PFSK-1 (cell line): ENCODE measurements at regions not wholly inside any gene's neighbourhood (a gene's known extent, or its start where the extent isn't known, plus 50 kb on each side); places are given as distances from the start of the nearest gene placed in this dataset.

ENCODE experiments used
- POLR2AphosphoS5 ChIP-seq: IDR thresholded peaks from 2 replicates; pipeline ENCODE4 v1.6.1; 2012; ENCODE audit warnings: low read depth, mild to moderate bottlenecking, control low read depth, low read length, moderate library complexity
- REST ChIP-seq, 2 experiments: IDR thresholded peaks; 2 replicates each; pipeline versions ENCODE4 v1.6.1 to v1.8.0; 2011 to 2012; ENCODE audit warnings: low read depth in 2 of 2, low read length in 2 of 2, control low read depth in 1 of 2, inconsistent platforms in 1 of 2, mild to moderate bottlenecking in 1 of 2, moderate library complexity in 1 of 2; ENCODE audit not compliant: insufficient read depth in 1 of 2
- SIN3A ChIP-seq: IDR thresholded peaks from 2 replicates; pipeline ENCODE4 v1.6.1; 2012; ENCODE audit warnings: mild to moderate bottlenecking, low read length, moderate library complexity, borderline replicate concordance; ENCODE audit not compliant: insufficient read depth
- TAF1 ChIP-seq: IDR thresholded peaks from 2 replicates; pipeline ENCODE4 v1.6.1; 2012; ENCODE audit warnings: low read length, control low read depth, borderline replicate concordance; ENCODE audit not compliant: insufficient read depth

GRCh38 chr10:107913317-107914294, 749.1 kb upstream of the SORCS1 start:
- TF ChIP-seq REST (IDR thresholded peaks at IDR 0.05; ENCODE audit: insufficient read depth in 1 of 2, low read depth in 2 of 2, low read length in 2 of 2) (no peak), POLR2AphosphoS5 (no peak), TAF1 (no peak), SIN3A (no peak)
